K562 (cell line): ENCODE measurements at regions not wholly inside any gene's neighbourhood (a gene's known extent, or its start where the extent isn't known, plus 50 kb on each side); places are given as distances from the start of the nearest gene placed in this dataset.

Experiments used
- ATAC-seq: fragments of 200-7000 bp; cut with Tn5 transposase; 3 replicates; pipeline ENCODE4 v1.9.1; 2020; ENCODE audit warnings: moderate library complexity
- BruUV-seq: library from RNA; stranded (reverse); fragments of 400-500 nt; replicated peaks from 2 replicates; lab custom pipeline; 2021; lab: Mats Ljungman, UMichigan
- CTCF ChIA-PET: fragments of 300-600 bp; formaldehyde crosslinking; extraction: SDS; loops from one replicate; lab custom pipeline; 2021; ENCODE audit warnings: low intra/inter-chr PET ratio; lab: Yijun Ruan, JAX
- POLR2A ChIA-PET: fragments of 300-600, 350-650 bp; sonication (Branson Sonifier 250); formaldehyde crosslinking; extraction: SDS; loops from one replicate; lab custom pipeline; 2021; ENCODE audit warnings: antibody characterized with exemption, inconsistent platforms; lab: Yijun Ruan, JAX
- DNase-seq, 4 experiments: peaks; one replicate each; pipeline versions ENCODE4 v3.0.0 to v3.0.0-alpha.2; 2011 to 2018; ENCODE audit warnings: low spot score in 3 of 4, mixed read lengths in 3 of 4; ENCODE audit errors: extremely low read depth in 1 of 4
- FAIRE-seq: peaks from 2 replicates; lab custom pipeline; 2011; peaks lifted over from hg19 to GRCh38; lab: Jason Lieb, UNC
- H2AFZ ChIP-seq: 2 replicates; pipeline ENCODE4 v1.6.0; 2011; ENCODE audit warnings: low read depth, low read length, control low read depth, inconsistent platforms
- H3K27ac ChIP-seq: fragments of 200-600 bp; 3 replicates; pipeline ENCODE4 v1.8.0; 2011; ENCODE audit warnings: low read depth, mild to moderate bottlenecking, control low read depth, inconsistent platforms, low read length, moderate library complexity, mixed read lengths; ENCODE audit errors: extremely low read depth
- H3K27me3 ChIP-seq, 2 experiments: fragments of 300-600 bp in 1 of 2; 2 replicates in 1 of 2; 3 replicates in 1 of 2; pipeline versions ENCODE4 v1.6.0 to v1.8.0; 2011; ENCODE audit warnings: inconsistent platforms in 2 of 2, low read length in 2 of 2, mild to moderate bottlenecking in 1 of 2, mixed read lengths in 1 of 2, moderate library complexity in 1 of 2; ENCODE audit not compliant: control insufficient read depth in 2 of 2, insufficient read depth in 2 of 2
- H3K36me3 ChIP-seq: fragments of 300-600 bp; 3 replicates; pipeline ENCODE4 v1.8.0; 2011; ENCODE audit warnings: mild to moderate bottlenecking, low read length, inconsistent platforms; ENCODE audit not compliant: control insufficient read depth, insufficient read depth
- H3K4me1 ChIP-seq, 2 experiments: fragments of 200-600 bp in 1 of 2; replicated peaks in 1 of 2; 2 replicates in 1 of 2; 3 replicates in 1 of 2; pipeline versions ENCODE4 v1.5.1 to v1.8.0; 2011; ENCODE audit warnings: inconsistent platforms in 2 of 2, low read length in 2 of 2, mild to moderate bottlenecking in 1 of 2, mixed read lengths in 1 of 2, moderate library complexity in 1 of 2; ENCODE audit not compliant: control insufficient read depth in 2 of 2, insufficient read depth in 2 of 2
- H3K4me2 ChIP-seq: 2 replicates; pipeline ENCODE4 v1.6.1; 2011; ENCODE audit warnings: low read length, control low read depth, inconsistent platforms, mixed read lengths; ENCODE audit not compliant: insufficient read depth
- H3K4me3 ChIP-seq: fragments of 200-600 bp; sonication (generic), shearing (Covaris generic); 2 replicates; pipeline ENCODE4 v1.5.1; 2016; ENCODE audit warnings: control low read depth, inconsistent platforms
- H3K79me2 ChIP-seq: fragments of 200-600 bp; 3 replicates; pipeline ENCODE4 v1.8.0; 2011; ENCODE audit warnings: low read length, inconsistent platforms; ENCODE audit not compliant: control insufficient read depth, insufficient read depth
- H3K9ac ChIP-seq, 2 experiments: 2 replicates each; pipeline versions ENCODE4 v1.6.0 to v1.6.1; 2011; ENCODE audit warnings: low read depth in 2 of 2, low read length in 2 of 2, control low read depth in 1 of 2, inconsistent platforms in 1 of 2, mild to moderate bottlenecking in 1 of 2, mixed read lengths in 1 of 2; ENCODE audit not compliant: insufficient read depth in 1 of 2
- H3K9me1 ChIP-seq: one replicate; pipeline ENCODE4 v1.6.0; 2011; ENCODE audit warnings: inconsistent platforms, mild to moderate bottlenecking, low read length, moderate library complexity; ENCODE audit not compliant: control insufficient read depth, insufficient read depth
- H3K9me3 ChIP-seq: replicated peaks from 2 replicates; pipeline ENCODE4 v1.5.1; 2011; ENCODE audit warnings: low read depth, low read length, inconsistent platforms; ENCODE audit not compliant: control insufficient read depth, insufficient read depth
- H4K20me1 ChIP-seq: replicated peaks from 2 replicates; pipeline ENCODE4 v1.6.1; 2011; ENCODE audit warnings: low read length, inconsistent platforms, mixed read lengths; ENCODE audit not compliant: control insufficient read depth, insufficient read depth
- CBX1 ChIP-seq: sonication (generic); IDR thresholded peaks from 2 replicates; pipeline ENCODE4 v1.6.1; 2016; ENCODE audit warnings: antibody characterized with exemption, low read depth, mild to moderate bottlenecking
- HNRNPH1 ChIP-seq: fragments of 200-400 bp; formaldehyde crosslinking; optimal IDR thresholded peaks from 2 replicates; pipeline ENCODE3; 2017; ENCODE audit warnings: low read depth, mild to moderate bottlenecking, low read length, moderate library complexity
- PHB2 ChIP-seq: fragments of 450-650 bp; IDR thresholded peaks from 2 replicates; pipeline ENCODE4 v1.6.1; 2017; ENCODE audit warnings: low read depth
- ZKSCAN8 ChIP-seq: fragments of 200-800 bp; sonication (Bioruptor generic); IDR thresholded peaks from 2 replicates; pipeline ENCODE4 v1.6.1; 2016; ENCODE audit warnings: missing genetic modification characterization, missing compliant biosample characterization
- ZNF311 ChIP-seq: fragments of 250-450 bp; sonication (Bioruptor Pico); IDR thresholded peaks from 2 replicates; pipeline ENCODE4 v1.4.0; 2020; ENCODE audit warnings: mild to moderate bottlenecking, moderate library complexity
- WGBS: fragments of 100-300 bp; shearing (Covaris generic); methylation state at CpG from one replicate; pipeline ENCODE4 v1.1.6; 2016; ENCODE audit warnings: low coverage, mixed read lengths; ENCODE audit not compliant: insufficient coverage; ENCODE audit errors: missing lambda C conversion rate; 5-methylcytosine and 5-hydroxymethylcytosine counted together
- in situ Hi-C: fragments of 300-500 bp; cut with MboI; formaldehyde crosslinking; loops from 4 replicates; pipeline ENCODE4 v1.15.0; 2018; ENCODE audit warnings: inconsistent platforms, mixed read lengths
- intact Hi-C: fragments of 100-400 bp; cut with micrococcal nuclease; formaldehyde crosslinking; loops from 2 replicates; pipeline ENCODE4 v1.14.2; 2022
- TF ChIP-seq, protein P1 (sequence below): fragments of 450-650 bp; IDR thresholded peaks from one replicate; pipeline ENCODE4 v1.6.1; 2018; ENCODE audit warnings: mild to moderate bottlenecking, moderate library complexity; ENCODE audit not compliant: partially characterized antibody
- TF ChIP-seq, protein P2 (sequence below): IDR thresholded peaks from 2 replicates; pipeline ENCODE4 v1.6.1; 2011; ENCODE audit not compliant: insufficient read length; ENCODE audit errors: extremely low read depth
- TF ChIP-seq, protein P3 (sequence below): fragments of 450-650 bp; conservative IDR thresholded peaks from 2 replicates; pipeline ENCODE4 v1.6.1; 2016; ENCODE audit warnings: missing genetic modification characterization, low read depth, mild to moderate bottlenecking, control low read depth, missing compliant biosample characterization
- TF ChIP-seq, protein P4 (sequence below): fragments of 250-450 bp; sonication (Bioruptor Pico); IDR thresholded peaks from 2 replicates; pipeline ENCODE4 v1.8.0; 2021; ENCODE audit warnings: moderate library complexity, mild to moderate bottlenecking, inconsistent platforms

DNA sequence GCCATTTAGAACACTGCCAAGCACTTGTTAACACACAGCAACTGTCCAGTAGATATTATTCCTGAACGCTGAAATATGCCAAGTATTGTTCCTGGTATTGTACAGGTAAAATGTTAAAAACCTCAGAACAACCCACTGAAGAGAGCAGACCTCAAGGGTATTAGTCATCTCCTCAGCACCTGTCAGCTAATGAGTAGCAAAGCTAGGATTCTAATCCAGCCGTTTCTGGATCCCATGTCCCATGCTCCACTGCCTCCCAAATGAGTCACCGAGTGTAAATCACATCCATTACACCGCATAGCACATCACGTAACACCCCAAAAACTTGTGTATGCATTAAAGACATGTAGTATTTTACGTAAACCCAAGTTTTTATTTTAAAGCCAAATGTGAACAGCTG lies 705.4 kb upstream of the TENM4 start:
- no peaks in the 10 kb centered on the region for H3K4me1 ChIP-seq
- 2% methylated on average over 6 of the region's 6 CpGs for WGBS
- no peaks in the 10 kb centered on the region for H3K36me3 ChIP-seq
- no peak overlapping the region for H3K27ac ChIP-seq
- H4K20me1 ChIP-seq, result no peaks in the 10 kb centered on the region
- H3K9me1 ChIP-seq, result no peaks in the 10 kb centered on the region
- H3K9me3 ChIP-seq, result no peaks in the 10 kb centered on the region
- H3K27me3 ChIP-seq, result no peaks in the 10 kb centered on the region
- TF ChIP-seq ZKSCAN8 (no peak), HNRNPH1 (no peak), ZNF311 (CRISPR knock-in tag) (no peak), CBX1 (no peak), PHB2 (no peak)
- TF ChIP-seq, protein P1, sequence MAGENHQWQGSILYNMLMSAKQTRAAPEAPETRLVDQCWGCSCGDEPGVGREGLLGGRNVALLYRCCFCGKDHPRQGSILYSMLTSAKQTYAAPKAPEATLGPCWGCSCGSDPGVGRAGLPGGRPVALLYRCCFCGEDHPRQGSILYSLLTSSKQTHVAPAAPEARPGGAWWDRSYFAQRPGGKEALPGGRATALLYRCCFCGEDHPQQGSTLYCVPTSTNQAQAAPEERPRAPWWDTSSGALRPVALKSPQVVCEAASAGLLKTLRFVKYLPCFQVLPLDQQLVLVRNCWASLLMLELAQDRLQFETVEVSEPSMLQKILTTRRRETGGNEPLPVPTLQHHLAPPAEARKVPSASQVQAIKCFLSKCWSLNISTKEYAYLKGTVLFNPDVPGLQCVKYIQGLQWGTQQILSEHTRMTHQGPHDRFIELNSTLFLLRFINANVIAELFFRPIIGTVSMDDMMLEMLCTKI, result no peak
- TF ChIP-seq, protein P2, sequence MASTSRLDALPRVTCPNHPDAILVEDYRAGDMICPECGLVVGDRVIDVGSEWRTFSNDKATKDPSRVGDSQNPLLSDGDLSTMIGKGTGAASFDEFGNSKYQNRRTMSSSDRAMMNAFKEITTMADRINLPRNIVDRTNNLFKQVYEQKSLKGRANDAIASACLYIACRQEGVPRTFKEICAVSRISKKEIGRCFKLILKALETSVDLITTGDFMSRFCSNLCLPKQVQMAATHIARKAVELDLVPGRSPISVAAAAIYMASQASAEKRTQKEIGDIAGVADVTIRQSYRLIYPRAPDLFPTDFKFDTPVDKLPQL, result no peak
- TF ChIP-seq, protein P3, sequence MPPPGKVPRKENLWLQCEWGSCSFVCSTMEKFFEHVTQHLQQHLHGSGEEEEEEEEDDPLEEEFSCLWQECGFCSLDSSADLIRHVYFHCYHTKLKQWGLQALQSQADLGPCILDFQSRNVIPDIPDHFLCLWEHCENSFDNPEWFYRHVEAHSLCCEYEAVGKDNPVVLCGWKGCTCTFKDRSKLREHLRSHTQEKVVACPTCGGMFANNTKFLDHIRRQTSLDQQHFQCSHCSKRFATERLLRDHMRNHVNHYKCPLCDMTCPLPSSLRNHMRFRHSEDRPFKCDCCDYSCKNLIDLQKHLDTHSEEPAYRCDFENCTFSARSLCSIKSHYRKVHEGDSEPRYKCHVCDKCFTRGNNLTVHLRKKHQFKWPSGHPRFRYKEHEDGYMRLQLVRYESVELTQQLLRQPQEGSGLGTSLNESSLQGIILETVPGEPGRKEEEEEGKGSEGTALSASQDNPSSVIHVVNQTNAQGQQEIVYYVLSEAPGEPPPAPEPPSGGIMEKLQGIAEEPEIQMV (tag), result no peak
- TF ChIP-seq, protein P4, sequence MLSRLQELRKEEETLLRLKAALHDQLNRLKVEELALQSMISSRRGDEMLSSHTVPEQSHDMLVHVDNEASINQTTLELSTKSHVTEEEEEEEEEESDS, result no peak
- TF ChIP-seq, all 486 proteins: peak for 0
- ATAC-seq (no peak), DNase-seq (no peak), FAIRE-seq (no peak)
- no peak overlapping the region for H3K9ac ChIP-seq
- in situ Hi-C loops (no loop called here), intact Hi-C loops (no loop called here)
- no peak overlapping the region for H3K4me3 ChIP-seq
- no TSS peak for BruUV-seq
- H2AFZ ChIP-seq, result no peak overlapping the region
- ChIA-PET CTCF (no interaction called here), POLR2A (no interaction called here)
- H3K79me2 ChIP-seq, result no peaks in the 10 kb centered on the region
- no peak overlapping the region for H3K4me2 ChIP-seq
